Activated CD4-positive, alpha-beta T cell treated with anti-CD3 and anti-CD28 coated beads, Interleukin-2, amount 50 U/mL, for 4 hours (primary cell): ENCODE measurements at regions not wholly inside any gene's neighbourhood (a gene's known extent, or its start where the extent isn't known, plus 50 kb on each side); places are given as distances from the start of the nearest gene placed in this dataset.
A peak's percentile ranks its signal among the peaks of the same experiment; 100 is the strongest.

Experiments
- DNase-seq, 2 experiments: peaks; one replicate each; pipeline ENCODE4 v3.0.0-alpha.2; 2020

- no peak for DNase-seq
Measured at GRCh38 chr2:120670371-120670770, 65.3 kb upstream of the GLI2 start.

- no peak for DNase-seq
Measured at GRCh38 chr2:120670771-120671480, 64.7 kb upstream of the GLI2 start.

- DNase-seq = no peak
Measured at GRCh38 chr2:120672526-120673204, 63.0 kb upstream of the GLI2 start.

- DNase-seq = no peak
Measured at GRCh38 chr2:120673205-120673550, 62.5 kb upstream of the GLI2 start.

- DNase-seq = no peak
Measured at GRCh38 chr2:120673571-120674061, 62.1 kb upstream of the GLI2 start.

- DNase-seq = no peak
Measured at GRCh38 chr2:120674246-120675170, 61.2 kb upstream of the GLI2 start.

GRCh38 chr2:120675460-120676130 is 60.1 kb upstream of the GLI2 start:
- DNase-seq = peak; percentile 24 to 31

- DNase-seq = no peak
Measured at GRCh38 chr2:120677221-120677620, 58.4 kb upstream of the GLI2 start.

GRCh38 chr2:120677696-120678247 is 57.9 kb upstream of the GLI2 start:
- DNase-seq = no peak

- DNase-seq = no peak
Measured at GRCh38 chr2:120678251-120678650, 57.4 kb upstream of the GLI2 start.

GRCh38 chr2:120678926-120679325 is 56.7 kb upstream of the GLI2 start:
- DNase-seq = no peak

GRCh38 chr2:120679526-120679925 is 56.1 kb upstream of the GLI2 start:
- DNase-seq = no peak

- DNase-seq = peak; percentile 55 to 63
Measured at GRCh38 chr2:120680136-120680761, 55.4 kb upstream of the GLI2 start.

- no peak for DNase-seq
Measured at GRCh38 chr2:120681181-120681580, 54.5 kb upstream of the GLI2 start.

GRCh38 chr2:120681696-120682288 is 53.9 kb upstream of the GLI2 start:
- DNase-seq = no peak

- no peak for DNase-seq
Measured at GRCh38 chr2:120682654-120683053, 53.0 kb upstream of the GLI2 start.

- DNase-seq = no peak
Measured at GRCh38 chr2:120683081-120683480, 52.6 kb upstream of the GLI2 start.

GRCh38 chr2:120683701-120684100 is 52.0 kb upstream of the GLI2 start:
- DNase-seq = no peak

- DNase-seq = no peak
Measured at GRCh38 chr2:120684289-120685065, 51.2 kb upstream of the GLI2 start.

- no peak for DNase-seq
Measured at GRCh38 chr2:120685066-120685973, 50.3 kb upstream of the GLI2 start.
